UCSD-AML1 (cell line): ENCODE measurements at regions not wholly inside any gene's neighbourhood (a gene's known extent, or its start where the extent isn't known, plus 50 kb on each side); places are given as distances from the start of the nearest gene placed in this dataset.

Experiments
- DNase-seq: peaks from one replicate; lab custom pipeline; 2025; ENCODE audit not compliant: unreplicated experiment; lab: John Stamatoyannopoulos, UW

DNA sequence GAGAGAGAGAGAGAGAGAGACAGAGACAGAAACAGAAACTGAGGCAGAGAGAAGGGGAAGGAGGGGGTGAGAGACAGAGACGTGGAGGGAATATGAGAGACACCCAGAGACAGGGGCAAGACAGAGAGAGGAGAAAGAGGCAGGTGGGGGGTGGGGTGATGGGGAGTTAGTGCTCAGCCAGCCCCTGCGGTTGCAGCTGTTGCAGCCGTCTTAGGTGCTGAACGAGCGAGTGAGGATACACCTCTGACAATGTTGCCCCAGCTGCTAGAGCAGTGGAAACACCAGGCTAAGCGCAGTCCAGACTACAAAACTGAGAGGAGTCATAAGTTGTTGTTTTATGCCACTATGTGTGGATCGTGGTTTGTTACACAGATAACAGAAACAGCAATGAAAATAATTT lies 328.2 kb upstream of the SHH start:
- no peak for DNase-seq

DNA sequence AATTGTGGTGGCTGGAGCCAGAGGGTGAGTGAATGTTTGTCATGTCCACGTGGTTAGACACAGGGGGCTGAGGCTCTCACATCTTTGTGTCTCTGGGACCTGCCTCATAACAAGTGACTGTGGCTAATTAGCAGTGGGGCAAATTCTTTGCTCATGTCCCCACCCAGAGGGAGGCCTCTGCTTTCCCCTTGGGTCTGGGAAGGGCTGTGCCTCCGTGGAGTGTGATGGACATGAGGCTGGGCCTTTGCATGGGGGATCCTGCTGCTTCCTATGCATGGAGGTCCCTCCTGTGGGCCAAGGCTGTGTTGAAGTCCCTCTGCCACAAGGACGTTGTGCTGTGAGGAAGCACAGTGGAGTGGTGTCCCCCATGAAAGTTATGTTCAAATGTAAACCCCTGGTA lies 327.4 kb upstream of the SHH start:
- no peak for DNase-seq

DNA sequence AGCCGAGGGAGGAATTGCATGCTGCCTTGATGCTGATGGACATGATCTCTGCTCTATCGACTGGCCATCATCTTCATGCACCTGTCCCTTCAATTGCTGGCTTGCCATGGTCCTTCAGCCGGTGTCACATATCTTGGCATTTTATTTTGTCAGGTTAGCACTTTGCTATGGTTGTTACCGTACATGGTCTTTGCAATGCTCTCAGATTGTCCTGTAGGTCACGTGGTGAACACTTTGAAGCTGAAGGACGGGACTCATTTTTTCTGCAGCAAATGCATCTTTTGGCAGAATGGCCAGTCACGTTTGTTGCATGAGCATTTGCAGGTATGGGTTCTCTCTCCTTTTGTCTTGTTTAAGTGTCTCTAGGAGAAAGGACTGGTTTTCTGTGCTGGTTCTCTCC lies 326.8 kb upstream of the SHH start:
- DNase-seq, result no peak

DNA sequence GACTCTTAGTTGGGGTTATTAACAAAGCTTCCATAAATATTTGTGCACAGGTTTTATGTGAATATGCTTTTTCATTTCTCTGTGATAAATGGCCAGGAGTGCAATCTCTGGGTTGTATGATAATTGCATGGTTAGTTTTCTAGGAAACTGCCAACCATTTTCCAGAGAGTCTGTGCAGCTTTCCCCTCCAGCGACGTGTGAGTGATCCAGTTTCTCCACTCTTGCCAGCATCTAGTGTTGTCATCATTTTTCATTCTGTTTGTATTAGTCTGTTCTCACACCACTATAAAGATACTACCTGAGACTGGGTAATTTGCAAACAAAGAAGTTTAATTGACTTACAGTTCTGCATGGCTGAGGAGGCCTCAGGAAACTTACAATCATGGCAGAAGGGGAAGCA lies 319.6 kb upstream of the SHH start:
- DNase-seq, result no peak

DNA sequence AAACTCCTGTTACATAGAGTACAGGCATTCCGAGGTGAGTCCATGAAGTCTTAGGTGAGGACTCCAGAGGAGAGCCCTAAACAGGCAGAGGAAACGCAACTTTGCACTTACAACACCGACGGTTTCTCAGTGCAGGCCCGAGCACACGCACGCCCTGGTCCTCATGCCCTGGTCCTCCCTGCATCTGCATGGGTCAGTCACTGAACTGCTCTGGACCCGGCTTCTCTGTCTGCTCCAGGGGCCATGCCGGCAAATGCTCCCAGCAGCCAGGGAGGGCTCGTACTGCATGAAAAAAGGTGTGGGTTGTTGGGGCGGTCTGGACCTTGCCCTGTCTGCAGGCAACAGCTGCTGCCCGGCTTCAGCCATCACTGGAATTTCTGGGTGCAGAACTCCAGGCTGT lies 317.3 kb upstream of the SHH start:
- DNase-seq, result no peak

DNA sequence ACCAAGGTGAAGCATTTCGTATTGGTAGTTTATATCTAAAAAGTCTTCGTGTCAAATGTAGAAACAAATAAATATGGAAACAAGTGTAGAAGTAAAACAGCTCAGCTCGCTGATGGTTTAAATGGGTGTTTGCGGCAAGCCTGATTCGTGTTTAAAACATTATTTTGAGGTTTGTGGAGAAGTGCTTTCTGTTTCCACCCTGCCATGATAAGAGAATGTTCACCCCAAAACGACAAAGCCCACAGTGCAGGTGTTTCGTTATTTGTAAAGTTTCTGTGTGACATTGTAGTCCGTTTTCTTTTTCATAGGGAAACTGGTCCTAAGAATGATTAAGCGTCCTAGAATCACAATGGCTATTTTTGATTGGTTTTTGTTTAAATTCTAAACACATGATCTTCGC lies 316.2 kb upstream of the SHH start:
- no peak for DNase-seq

DNA sequence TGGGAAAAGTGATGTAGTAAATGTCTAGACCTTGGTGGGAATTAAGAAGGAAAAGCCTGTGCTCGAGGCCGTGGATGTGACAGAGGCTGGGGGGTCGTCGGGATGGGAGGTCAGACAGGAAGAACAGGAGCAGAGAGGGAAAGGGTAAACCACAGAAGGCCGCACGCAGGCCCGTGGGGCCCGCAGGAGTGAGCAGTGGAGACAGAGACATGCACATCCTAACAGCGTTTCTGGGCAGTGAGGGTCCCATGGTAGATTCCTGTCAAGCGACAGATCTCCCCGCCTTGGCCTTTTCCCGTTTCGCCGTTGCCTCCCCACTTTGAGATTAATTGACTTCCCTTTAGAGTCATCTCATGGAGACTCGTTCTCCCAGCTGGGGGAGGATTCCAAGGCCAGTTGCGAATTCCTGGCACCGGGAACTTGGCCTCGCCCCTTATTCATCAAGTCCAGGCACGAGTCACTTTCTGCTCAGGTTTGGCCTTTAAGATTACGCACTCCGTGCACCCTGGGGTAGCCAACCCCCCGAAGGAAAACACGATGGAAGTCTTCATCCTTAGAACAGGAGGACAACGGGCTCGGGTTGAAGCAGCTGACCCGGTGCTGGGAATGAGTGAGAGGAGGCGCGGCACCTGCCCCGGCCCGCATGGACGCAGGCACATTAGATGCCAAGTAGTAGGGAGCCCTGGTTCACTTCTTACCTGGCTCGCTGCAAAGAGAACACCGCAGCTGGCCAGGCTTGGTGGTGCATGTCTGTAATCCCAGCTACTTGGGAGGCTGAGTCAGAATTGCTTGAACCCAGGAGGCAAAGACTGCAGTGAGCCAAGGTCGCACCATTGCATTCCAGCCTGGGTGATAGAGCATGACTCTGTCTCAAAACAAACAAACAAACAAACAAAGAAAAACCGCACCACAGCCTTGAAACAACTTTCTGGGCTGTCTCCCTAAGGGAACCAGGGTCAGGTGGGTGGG lies 315.2 kb upstream of the SHH start:
- DNase-seq, result no peak

DNA sequence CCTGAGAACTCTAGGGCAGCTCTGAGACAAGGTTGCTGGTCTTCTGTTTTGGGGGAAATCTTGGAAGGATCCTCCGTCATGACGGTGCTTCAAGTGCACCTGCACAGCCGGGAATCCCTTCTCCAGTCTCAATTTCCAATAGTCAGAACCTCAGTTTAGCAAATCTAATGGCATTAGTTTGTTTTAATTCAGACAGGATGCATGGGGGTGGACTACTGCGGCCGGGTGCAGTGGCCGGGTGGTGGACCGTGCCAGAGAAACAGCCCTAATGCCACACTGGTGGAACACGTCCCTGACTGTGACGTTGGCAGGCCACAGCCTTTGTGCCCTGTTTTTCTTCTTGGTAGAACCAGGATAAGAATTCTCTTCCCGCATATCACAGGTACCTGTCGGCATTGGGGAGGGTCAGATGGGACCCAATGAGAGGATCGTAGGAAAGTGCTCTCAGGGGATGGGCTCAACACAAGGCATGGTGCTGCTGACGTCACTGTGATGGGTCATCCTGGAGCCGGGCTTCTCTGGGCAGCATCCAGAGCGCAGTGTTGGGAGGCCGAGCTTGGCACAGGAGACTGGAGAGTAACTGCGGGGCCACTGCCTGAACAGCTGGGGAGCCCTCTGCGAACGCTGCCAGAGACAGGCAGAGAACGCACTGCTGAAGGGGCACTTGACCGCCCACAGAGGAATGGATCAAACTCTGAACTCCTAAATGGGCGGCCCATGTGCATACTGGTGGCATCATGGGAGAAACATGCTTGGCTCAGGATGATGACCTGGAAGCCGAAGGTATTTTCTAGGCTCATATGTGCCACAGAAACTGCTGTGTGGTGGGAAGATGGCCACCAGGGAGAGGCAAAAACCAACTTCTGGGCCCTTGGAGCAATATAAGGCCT lies 313.8 kb upstream of the SHH start:
- no peak for DNase-seq

DNA sequence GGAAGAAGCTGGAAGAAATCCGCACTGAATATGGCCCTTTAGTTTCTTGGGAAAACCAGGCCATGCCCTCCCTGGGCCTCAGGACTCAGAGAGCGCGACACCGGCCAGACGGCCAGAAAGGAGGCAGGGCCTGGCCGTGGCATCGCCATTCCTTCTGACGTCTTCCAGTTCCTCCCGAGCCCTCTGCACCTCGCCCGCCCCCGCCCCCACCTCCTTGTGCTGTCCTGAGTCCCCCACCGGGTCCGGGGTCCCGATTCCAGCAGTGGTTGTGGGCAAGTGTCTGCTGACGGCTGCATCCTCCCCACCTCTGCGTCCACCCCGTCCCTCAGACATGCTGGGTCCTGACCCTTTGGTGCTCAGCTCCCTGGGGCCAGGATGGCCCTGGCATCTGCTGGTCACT lies 312.1 kb upstream of the SHH start:
- no peak for DNase-seq

DNA sequence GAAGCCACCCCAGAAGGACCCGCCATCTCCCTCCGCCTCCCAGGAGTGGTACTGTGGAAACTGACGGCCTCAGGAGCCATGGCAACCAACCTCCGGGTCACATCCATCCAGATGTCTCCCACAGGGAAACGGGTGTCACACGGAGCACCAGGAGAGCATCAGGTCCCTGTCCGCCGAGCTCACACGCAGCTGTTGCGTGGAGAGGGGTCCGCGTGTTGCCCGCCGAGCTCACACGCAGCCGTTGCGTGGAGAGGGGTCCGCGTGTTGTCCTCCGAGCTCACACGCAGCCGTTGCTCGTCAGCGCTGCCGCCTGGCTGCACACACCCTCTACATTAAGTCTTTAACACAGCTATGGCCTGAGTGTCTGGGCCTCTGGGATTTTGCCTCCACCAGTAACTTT lies 311.1 kb upstream of the SHH start:
- no peak for DNase-seq

DNA sequence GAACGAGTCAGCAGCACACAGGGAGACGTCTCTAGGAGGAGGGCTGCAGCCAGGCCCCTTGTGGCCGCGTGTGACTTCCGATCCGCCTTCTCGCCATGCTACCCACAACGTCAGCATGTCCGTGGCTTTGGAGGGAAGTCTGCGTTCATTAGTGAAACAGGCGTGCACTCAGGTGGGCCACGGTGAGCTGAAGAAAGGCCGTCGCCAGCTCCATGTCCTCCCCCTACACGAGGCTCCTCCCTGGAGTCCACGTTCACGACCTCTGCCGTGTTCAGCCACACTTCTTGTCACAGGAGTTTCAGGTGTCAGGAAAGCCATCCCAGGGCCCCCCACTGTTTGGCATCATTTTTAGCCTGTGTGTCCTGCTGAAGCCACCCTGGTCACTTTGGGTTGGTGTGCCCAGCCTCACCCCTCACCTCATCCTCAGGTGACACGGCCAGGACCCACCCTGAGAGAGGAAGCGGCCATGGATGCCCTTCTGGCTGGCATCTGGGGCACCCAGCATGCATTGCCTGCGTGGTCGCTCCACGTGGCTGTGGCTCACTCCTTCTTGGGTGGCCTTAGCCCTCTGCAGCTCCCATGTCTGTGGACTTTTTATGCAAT lies 310.6 kb upstream of the SHH start:
- no peak for DNase-seq

DNA sequence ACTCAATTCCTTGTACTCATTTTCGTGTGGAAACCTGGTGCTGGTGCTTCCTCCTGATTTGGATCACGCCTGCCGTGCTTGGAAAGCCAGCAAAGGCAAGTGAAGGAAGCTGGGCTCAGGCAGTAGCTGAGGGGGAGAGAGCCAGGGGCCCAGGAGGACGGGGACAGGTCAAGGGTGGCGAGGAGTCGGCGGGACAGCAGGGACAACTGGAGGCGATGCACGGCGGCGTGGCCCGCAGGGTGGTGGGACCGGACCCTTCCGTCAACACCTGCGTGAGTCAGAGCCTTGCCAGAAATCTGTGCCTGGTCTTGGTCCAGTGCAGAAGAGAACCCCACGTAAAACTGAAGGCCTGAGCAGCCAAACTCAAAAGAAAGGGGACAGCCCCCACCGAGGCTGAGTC lies 309.7 kb upstream of the SHH start:
- DNase-seq, result no peak

DNA sequence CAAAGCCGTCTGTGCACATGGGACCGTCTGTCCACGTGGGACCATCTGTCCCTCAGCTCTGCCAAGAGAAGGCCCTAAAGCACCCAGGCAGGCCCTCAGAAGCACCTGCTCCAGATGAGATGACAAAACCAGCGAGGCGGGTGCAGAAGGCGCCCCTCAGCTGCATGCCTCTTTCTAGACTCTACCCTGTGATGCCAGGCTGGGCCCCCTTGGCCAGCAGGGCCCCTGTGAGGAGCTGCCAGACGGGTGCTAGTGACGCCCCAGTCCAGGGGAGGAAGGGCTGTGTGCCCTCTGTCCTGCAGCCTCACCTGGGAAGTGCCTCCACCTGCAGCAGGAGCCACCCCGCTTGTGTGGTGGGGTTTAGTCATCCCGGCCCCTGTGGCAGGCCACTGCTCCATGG lies 309.2 kb upstream of the SHH start:
- no peak for DNase-seq

DNA sequence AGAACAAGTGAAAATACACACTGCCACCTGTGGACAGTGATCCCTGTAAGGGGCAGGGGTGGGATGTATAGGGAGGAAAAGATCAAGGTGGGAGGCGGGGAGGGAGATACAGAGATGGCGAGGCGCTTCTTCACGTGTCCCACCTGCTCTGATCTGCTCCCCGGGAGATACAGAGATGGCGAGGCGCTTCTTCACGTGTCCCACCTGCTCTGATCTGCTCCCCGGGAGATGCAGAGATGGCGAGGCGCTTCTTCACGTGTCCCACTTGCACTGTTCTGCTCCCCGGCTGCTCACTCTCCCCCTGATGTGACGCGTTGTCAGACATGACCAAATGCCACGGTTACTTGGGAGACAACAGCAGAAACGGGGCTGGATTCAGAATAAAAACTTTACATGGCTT lies 308.3 kb upstream of the SHH start:
- DNase-seq, result no peak

DNA sequence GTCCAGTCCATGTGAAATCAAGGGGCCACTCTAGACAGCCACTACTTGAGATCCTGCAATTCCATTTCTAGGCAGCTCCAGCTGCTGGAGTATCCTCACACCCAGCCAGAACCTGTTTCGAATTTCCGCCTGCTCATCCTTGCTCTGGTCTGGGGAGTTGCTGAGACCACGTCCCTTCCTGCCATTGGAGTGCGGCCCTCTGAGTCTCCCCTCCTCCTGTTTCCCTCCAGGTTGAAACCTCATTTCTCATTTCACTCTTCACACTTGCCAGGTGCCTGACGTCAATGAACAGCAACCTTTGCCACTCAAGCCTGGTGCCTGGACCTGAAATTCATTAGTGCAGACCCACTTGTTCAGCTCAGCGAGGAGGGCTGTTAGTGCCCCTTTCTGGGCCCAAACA lies 307.5 kb upstream of the SHH start:
- no peak for DNase-seq

DNA sequence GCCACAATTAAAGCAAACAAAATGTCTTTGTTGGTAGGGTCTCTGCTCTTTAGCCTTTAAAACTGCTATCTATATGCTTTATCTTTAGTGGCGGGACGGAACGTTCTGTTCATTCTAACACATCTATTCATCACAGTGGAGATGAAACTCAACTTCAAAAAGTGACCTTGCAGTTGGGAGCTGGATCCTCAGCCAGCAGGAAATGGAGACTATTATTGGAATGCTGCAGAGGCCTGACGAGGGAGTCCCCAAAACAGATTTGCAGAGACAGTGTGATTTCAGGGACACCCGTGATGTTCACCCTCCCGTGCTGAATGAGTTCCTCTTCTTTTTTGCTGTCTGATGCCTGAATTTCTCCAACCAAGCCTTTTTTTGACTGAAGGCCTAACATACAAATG lies 306.0 kb upstream of the SHH start:
- no peak for DNase-seq

DNA sequence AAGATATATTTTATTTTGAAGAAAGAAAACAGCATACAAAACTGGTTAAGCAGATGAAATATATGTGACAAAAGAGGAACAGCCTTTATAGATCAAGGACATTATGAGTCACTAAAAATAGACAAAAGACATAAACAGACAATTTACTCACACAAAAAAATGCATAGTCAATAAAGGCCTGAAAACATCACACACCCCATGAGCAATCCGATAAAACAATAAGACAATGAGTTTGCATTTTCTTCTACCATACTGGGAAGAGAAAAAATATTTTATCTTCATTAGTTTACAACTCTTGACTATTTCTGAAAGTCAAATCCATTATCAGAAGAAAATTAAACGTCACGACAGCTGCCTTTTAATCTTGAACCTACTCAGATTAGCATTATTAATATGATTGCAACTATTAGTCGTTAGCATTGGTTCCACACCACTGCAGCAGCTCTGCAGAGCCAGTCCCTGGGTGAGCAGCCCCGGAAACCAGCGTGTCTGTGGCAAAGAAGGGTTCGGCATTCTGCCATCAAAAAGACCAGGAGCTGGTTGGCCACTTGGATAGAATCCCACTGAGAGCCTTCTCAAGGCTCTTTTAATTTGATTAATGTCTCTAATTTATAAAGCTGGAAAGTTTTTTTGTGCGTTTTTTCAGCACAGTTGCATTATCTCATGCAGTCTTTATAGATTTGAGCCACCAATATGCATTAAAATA lies 305.4 kb upstream of the SHH start:
- DNase-seq, result no peak

DNA sequence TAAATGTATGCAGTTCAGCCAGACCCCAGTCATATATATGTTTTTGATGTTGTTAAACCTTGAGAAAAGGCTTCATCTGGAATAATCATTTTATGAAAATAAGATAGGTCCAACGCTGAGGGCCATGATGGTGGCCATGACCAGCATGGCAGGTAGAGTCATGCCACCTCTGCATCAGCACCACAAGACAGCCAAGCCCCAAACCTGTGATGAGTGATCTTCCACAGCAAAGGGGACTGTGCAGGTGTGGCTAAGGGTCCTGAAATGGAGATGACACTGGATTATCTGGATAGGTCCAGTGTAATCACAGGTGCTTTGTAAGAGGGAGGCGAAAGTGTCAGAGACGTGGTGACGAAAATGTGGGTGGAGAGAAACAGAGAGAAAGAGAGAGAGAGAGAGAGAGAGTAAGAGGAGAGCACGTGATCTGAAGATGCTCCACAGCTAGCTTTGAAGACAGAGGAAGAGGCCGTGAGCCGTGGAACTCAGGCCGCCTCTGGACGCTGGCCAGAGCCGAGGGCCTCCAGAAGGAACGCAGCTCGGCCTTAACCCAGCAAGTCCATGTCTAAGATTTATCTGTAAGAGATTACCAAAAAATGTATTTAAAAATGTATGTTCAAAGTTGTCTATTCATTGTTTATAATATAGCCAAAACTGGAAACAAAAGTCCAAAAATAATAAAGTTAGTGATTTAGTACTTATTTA lies 304.4 kb upstream of the SHH start:
- no peak for DNase-seq

DNA sequence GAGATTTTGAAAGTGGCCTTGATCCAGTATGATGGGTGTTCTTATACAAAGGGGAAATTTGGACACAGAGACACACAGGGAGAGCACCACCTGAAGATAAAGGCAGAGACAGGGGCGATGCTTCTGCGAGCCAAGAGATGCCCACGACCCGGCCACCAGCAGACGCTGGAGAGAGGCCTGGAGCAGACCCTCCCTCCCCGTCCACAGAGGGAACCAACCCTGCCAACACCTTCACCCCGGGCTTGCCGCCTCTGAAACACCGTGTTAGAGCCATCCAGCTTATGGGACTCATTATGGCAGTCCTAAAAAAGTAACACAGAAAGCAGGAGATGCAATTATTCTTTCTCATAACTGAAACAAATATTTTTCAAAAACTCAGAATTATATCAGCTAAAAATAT lies 303.3 kb upstream of the SHH start:
- no peak for DNase-seq

DNA sequence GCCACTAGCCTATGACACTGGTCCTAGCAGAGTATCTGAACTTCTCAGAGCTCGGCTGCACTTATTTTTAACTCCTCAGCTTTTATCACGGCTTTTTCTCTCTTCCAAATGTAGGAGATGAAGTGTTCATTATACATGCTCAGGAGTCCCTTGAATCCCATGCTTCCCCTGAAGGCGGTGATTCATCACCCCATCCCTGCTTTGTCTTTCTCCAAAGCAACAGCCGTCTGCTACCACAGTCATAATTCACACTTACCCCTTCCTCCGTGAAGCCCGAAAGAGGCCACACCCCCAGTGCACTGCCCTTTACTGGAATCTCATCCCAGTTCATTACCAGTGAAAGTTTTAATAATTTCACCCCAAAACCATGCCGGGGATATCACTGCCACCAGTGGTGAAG lies 301.5 kb upstream of the SHH start:
- DNase-seq, result no peak

DNA sequence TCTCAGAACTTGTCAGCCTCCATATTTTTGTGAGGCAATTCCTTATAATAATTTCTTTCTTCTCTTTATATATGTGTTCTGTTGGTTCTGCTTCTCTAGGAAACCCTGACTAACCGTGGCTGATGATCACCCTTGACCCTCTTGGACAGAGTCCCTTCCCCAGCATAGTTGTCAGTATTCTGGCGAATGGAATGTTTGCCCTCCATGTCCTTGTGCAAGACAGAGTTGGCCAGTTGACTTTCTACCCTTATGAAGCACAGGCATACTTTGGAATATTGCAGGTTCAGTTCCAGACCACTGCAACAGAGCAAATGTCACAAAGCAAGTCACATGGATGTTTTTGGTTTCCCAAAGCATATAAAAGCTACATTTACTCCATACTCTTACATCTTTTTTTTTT lies 297.7 kb upstream of the SHH start:
- DNase-seq, result no peak
